ENCODE measurements at regions not wholly inside any gene's neighbourhood (a gene's known extent, or its start where the extent isn't known, plus 50 kb on each side); places are given as distances from the start of the nearest gene placed in this dataset.

DNA sequence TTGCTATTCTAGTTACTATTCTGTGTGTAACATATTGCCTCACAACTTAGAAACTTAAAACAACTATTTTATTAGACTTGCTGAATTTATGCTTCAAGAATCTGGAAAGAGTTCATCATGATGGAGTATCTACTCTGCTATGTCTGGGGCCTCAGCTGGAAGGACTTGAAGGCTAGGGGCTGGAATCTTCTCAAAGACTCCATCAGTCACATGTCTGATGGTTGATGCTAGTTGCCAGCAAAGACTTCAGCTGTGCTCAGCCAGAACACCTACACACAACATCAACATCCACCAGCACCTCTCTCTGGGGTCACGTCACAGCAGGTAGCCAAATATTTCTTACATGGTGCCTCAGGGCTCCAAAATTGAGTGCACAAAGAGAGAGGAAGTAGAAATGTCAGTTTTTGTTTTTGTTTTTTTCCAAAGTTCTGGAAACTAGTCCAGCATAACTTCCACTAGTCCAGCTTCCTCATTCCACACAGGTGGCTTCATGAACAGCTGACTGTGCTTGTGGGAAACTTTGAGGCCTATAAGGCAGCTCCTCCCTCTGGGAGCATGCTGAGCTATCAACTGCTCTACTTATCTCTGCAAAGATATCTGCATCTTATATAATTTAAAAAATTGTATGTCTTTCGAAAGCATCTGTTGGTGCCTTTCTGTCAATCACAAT, 325.4 kb upstream of the AGTR1 start:
- Mint-ChIP-seq H3K36me3 (ENCODE audit: low read depth) (no peaks in the 10 kb centered on the region), H3K27me3 (ENCODE audit: low read depth) (no peaks in the 10 kb centered on the region), H3K9me3 (no peaks in the 10 kb centered on the region), H3K27ac (ENCODE audit: unreplicated experiment) (no peak overlapping the region), H3K4me3 (no peak overlapping the region), H3K4me1 (no peaks in the 10 kb centered on the region)
- no peak for DNase-seq (ENCODE audit: low read depth, low spot score)
- TF ChIP-seq, protein P1, sequence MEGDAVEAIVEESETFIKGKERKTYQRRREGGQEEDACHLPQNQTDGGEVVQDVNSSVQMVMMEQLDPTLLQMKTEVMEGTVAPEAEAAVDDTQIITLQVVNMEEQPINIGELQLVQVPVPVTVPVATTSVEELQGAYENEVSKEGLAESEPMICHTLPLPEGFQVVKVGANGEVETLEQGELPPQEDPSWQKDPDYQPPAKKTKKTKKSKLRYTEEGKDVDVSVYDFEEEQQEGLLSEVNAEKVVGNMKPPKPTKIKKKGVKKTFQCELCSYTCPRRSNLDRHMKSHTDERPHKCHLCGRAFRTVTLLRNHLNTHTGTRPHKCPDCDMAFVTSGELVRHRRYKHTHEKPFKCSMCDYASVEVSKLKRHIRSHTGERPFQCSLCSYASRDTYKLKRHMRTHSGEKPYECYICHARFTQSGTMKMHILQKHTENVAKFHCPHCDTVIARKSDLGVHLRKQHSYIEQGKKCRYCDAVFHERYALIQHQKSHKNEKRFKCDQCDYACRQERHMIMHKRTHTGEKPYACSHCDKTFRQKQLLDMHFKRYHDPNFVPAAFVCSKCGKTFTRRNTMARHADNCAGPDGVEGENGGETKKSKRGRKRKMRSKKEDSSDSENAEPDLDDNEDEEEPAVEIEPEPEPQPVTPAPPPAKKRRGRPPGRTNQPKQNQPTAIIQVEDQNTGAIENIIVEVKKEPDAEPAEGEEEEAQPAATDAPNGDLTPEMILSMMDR (conservative IDR thresholded peaks at IDR 0.05) = no peak

DNA sequence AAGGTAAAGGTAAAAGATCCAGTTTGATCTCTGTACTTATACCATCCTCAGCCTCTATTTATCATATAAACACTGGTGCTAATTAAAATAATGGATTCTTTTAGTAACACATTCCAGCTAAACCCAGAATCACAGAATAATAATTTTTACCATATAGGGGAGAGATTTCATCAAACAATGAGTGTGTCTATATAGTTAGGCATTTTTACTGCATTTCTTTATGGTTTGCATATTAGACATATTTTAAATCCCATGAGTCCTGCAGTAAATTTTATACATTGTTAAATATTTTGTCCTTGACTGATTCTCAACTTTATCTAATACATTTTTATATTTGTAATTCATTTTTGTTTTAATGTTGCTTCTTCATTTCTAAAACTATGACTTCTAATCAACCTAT, 323.7 kb upstream of the AGTR1 start:
- Mint-ChIP-seq H3K4me1 (no peaks in the 10 kb centered on the region), H3K4me3 (no peak overlapping the region), H3K36me3 (ENCODE audit: low read depth) (no peaks in the 10 kb centered on the region), H3K9me3 (no peaks in the 10 kb centered on the region), H3K27me3 (ENCODE audit: low read depth) (no peaks in the 10 kb centered on the region), H3K27ac (ENCODE audit: unreplicated experiment) (no peak overlapping the region)
- TF ChIP-seq, protein P1 (conservative IDR thresholded peaks at IDR 0.05) = no peak
- no peak for DNase-seq (ENCODE audit: low read depth, low spot score)

DNA sequence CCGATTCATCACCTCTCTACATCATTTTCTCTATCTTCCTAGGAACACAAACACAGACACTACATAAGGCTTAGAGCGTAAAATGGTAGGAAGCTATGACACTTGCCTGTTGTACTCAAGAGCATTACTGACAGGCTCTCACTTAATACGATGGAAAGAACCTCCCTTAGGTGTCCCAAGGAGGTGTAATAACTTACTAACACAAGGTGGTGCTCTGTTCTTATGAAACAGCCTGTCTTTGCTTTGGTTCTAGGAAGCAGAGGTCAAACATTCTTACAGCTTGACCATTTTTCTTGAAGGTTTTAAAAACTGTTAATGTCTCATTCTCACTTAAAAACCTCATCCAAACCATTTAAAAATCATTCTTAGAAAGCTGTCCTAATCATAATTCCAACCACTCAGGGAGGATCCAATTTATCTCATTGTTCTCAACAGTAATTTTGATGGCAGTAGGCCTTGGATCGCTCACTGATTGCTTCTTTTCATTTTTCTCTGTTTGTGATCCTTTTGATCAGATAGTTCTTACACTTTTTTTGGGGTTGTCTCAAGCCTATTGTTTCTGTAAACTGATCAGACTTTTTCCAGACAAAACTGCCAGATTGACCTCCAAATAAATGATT, 317.8 kb upstream of the AGTR1 start:
- no peaks in the 10 kb centered on the region for H3K27me3 Mint-ChIP-seq (ENCODE audit: low read depth)
- H3K27ac Mint-ChIP-seq (ENCODE audit: unreplicated experiment) = no peak overlapping the region
- TF ChIP-seq, protein P1 (conservative IDR thresholded peaks at IDR 0.05) = peak; percentile 72
- H3K9me3 Mint-ChIP-seq = peaks cover 3% of the 10 kb centered on the region
- peaks cover 4% of the 10 kb centered on the region for H3K4me1 Mint-ChIP-seq
- H3K4me3 Mint-ChIP-seq = no peak overlapping the region
- DNase-seq (ENCODE audit: low read depth, low spot score) = no peak
- H3K36me3 Mint-ChIP-seq (ENCODE audit: low read depth) = no peaks in the 10 kb centered on the region

DNA sequence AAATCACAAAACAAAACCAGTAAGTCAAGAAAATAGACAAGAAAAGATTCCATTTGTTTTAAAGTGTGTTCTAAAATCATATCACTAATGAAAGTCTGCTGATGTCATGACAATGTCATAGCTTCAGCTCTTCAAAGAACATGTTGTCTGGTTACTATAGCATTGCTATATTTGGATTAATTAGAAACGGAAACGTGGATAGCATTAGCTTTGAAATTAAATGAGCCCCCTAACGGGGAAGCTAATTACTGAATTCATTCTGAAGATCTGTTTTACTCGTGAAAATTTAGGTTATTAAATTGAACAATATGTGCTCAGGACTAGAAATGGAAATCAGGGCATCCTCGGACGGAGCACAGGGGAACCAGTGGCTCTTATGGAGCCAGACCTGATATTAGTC, 316.7 kb upstream of the AGTR1 start:
- Mint-ChIP-seq H3K4me1 (peaks cover 4% of the 10 kb centered on the region), H3K27me3 (ENCODE audit: low read depth) (no peaks in the 10 kb centered on the region)

DNA sequence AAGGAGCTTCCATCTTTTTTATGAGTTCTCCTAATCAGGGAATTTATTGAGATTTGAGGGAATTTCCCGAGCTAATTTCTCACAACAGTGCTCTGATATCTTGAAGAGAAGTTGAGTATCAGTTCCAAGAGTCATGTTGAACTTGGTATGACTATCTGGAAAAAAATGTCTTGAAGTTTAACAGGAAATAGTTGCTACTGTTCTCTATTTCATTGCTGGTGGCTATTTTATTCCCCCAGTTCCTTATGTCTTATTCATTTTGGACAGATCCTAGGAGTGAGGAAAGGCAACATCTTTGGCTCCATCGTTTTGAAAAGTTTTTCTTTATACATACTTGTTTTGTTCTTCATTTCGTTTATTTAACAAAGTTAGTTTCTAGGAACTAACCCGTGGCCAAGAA, 307.8 kb upstream of the AGTR1 start:
- no peak for DNase-seq (ENCODE audit: low read depth, low spot score)
- Mint-ChIP-seq H3K4me3 (no peak overlapping the region), H3K36me3 (ENCODE audit: low read depth) (no peaks in the 10 kb centered on the region), H3K27me3 (ENCODE audit: low read depth) (no peaks in the 10 kb centered on the region), H3K4me1 (no peaks in the 10 kb centered on the region), H3K9me3 (no peaks in the 10 kb centered on the region), H3K27ac (ENCODE audit: unreplicated experiment) (no peak overlapping the region)
- TF ChIP-seq, protein P1 (conservative IDR thresholded peaks at IDR 0.05) = no peak

More for the DNA sequence above, 316.7 kb upstream of the AGTR1 start:
- TF ChIP-seq, protein P1 (conservative IDR thresholded peaks at IDR 0.05) = no peak
- Mint-ChIP-seq H3K27ac (ENCODE audit: unreplicated experiment) (no peak overlapping the region), H3K9me3 (peaks cover 3% of the 10 kb centered on the region), H3K4me3 (no peak overlapping the region), H3K36me3 (ENCODE audit: low read depth) (no peaks in the 10 kb centered on the region)
- no peak for DNase-seq (ENCODE audit: low read depth, low spot score)

Measured in neural crest cell (in vitro differentiated cells).